DND-41 (cell line): ENCODE measurements at regions not wholly inside any gene's neighbourhood (a gene's known extent, or its start where the extent isn't known, plus 50 kb on each side); places are given as distances from the start of the nearest gene placed in this dataset.

ENCODE experiments used
- ATAC-seq: fragments of 200-7000 bp; cut with Tn5 transposase; 3 replicates; pipeline ENCODE4 v1.9.1; 2021; ENCODE audit warnings: low read depth; ENCODE audit not compliant: insufficient read depth
- DNase-seq: peaks from one replicate; pipeline ENCODE4 v3.0.0-alpha.2; 2020
- H2AFZ ChIP-seq: 2 replicates; pipeline ENCODE4 v1.6.0; 2012; ENCODE audit warnings: low read depth, low read length
- H3K27ac ChIP-seq: 2 replicates; pipeline ENCODE4 v1.5.1; 2012; ENCODE audit warnings: low read length, inconsistent platforms
- H3K27me3 ChIP-seq: fragments of 200-600 bp; sonication (generic); 2 replicates; pipeline ENCODE4 v1.6.0; 2012; ENCODE audit warnings: low read length, mild to moderate bottlenecking, inconsistent platforms; ENCODE audit not compliant: insufficient read depth, poor library complexity
- H3K36me3 ChIP-seq: 2 replicates; pipeline ENCODE4 v1.5.1; 2012; ENCODE audit warnings: low read length, inconsistent platforms; ENCODE audit not compliant: insufficient read depth
- H3K4me1 ChIP-seq: 2 replicates; pipeline ENCODE4 v1.5.1; 2012; ENCODE audit warnings: mild to moderate bottlenecking, low read length; ENCODE audit not compliant: insufficient read depth
- H3K4me2 ChIP-seq: 2 replicates; pipeline ENCODE4 v1.6.0; 2012; ENCODE audit warnings: mild to moderate bottlenecking, moderate library complexity, low read length, inconsistent platforms; ENCODE audit not compliant: insufficient read depth
- H3K4me3 ChIP-seq, 2 experiments: fragments of 200-600 bp in 1 of 2; shearing (Covaris generic) in 1 of 2; 2 replicates each; pipeline ENCODE4 v1.5.1; 2012 to 2016; ENCODE audit warnings: inconsistent platforms in 2 of 2, low read length in 2 of 2, mild to moderate bottlenecking in 2 of 2, low read depth in 1 of 2, moderate library complexity in 1 of 2
- H3K79me2 ChIP-seq: 2 replicates; pipeline ENCODE4 v1.6.0; 2012; ENCODE audit warnings: low read length, inconsistent platforms; ENCODE audit not compliant: insufficient read depth
- H3K9ac ChIP-seq: 2 replicates; pipeline ENCODE4 v1.6.0; 2012; ENCODE audit warnings: low read depth, mild to moderate bottlenecking, inconsistent platforms, low read length, moderate library complexity
- H3K9me3 ChIP-seq: 2 replicates; pipeline ENCODE4 v1.5.1; 2012; ENCODE audit warnings: low read length, moderate library complexity, mild to moderate bottlenecking, inconsistent platforms; ENCODE audit not compliant: insufficient read depth, severe bottlenecking
- H4K20me1 ChIP-seq: 2 replicates; pipeline ENCODE4 v1.6.0; 2012; ENCODE audit warnings: low read length; ENCODE audit not compliant: insufficient read depth
- CTCF ChIP-seq: IDR thresholded peaks from 2 replicates; pipeline ENCODE4 v1.5.1; 2012; ENCODE audit warnings: borderline replicate concordance, low read length, moderate library complexity, mild to moderate bottlenecking; ENCODE audit not compliant: poor library complexity, severe bottlenecking; ENCODE audit errors: extremely low read depth
- EZH2 ChIP-seq: IDR thresholded peaks from 3 replicates; pipeline ENCODE4 v1.6.1; 2012; ENCODE audit warnings: borderline replicate concordance, low read depth, mild to moderate bottlenecking, moderate library complexity, low read length, inconsistent platforms; ENCODE audit not compliant: severe bottlenecking

GRCh38 chr7:126202177-126202576, 1050.6 kb downstream of the GRM8 start:
- Histone ChIP-seq H3K4me2 (no peak overlapping the region), H3K4me3 (no peak overlapping the region), H2AFZ (no peak overlapping the region), H3K9me3 (no peaks in the 10 kb centered on the region), H3K9ac (no peak overlapping the region), H4K20me1 (no peaks in the 10 kb centered on the region), H3K27me3 (no peaks in the 10 kb centered on the region), H3K27ac (no peak overlapping the region), H3K4me1 (no peaks in the 10 kb centered on the region), H3K36me3 (no peaks in the 10 kb centered on the region), H3K79me2 (no peaks in the 10 kb centered on the region)
- ATAC-seq (no peak), DNase-seq (no peak)
- TF ChIP-seq EZH2 (no peak), CTCF (no peak)

- ATAC-seq (no peak), DNase-seq (no peak)
- no peaks in the 10 kb centered on the region for H4K20me1 ChIP-seq
- H3K4me1 ChIP-seq = no peaks in the 10 kb centered on the region
- no peaks in the 10 kb centered on the region for H3K79me2 ChIP-seq
- TF ChIP-seq CTCF = no peak
- TF ChIP-seq EZH2 = no peak
- H3K36me3 ChIP-seq = no peaks in the 10 kb centered on the region
- no peak overlapping the region for H3K4me3 ChIP-seq
- no peak overlapping the region for H2AFZ ChIP-seq
- H3K9me3 ChIP-seq = no peaks in the 10 kb centered on the region
- H3K27ac ChIP-seq = no peak overlapping the region
- H3K4me2 ChIP-seq = no peak overlapping the region
- no peaks in the 10 kb centered on the region for H3K27me3 ChIP-seq
- H3K9ac ChIP-seq = no peak overlapping the region
Measured at GRCh38 chr7:126185959-126186580, 1066.7 kb downstream of the GRM8 start.

- H3K9me3 ChIP-seq = no peaks in the 10 kb centered on the region
- no peak overlapping the region for H2AFZ ChIP-seq
- DNase-seq = no peak
- no peaks in the 10 kb centered on the region for H3K36me3 ChIP-seq
- H4K20me1 ChIP-seq = no peaks in the 10 kb centered on the region
- H3K27me3 ChIP-seq = no peaks in the 10 kb centered on the region
- H3K4me1 ChIP-seq = no peaks in the 10 kb centered on the region
- no peak overlapping the region for H3K4me2 ChIP-seq
- TF ChIP-seq EZH2 (no peak), CTCF (no peak)
- no peak for ATAC-seq
- H3K9ac ChIP-seq = no peak overlapping the region
- no peak overlapping the region for H3K27ac ChIP-seq
- H3K79me2 ChIP-seq = no peaks in the 10 kb centered on the region
- H3K4me3 ChIP-seq = no peak overlapping the region
Measured at GRCh38 chr7:126179916-126180315, 1072.8 kb downstream of the GRM8 start.

- no peak overlapping the region for H3K27ac ChIP-seq
- no peaks in the 10 kb centered on the region for H3K4me1 ChIP-seq
- H3K36me3 ChIP-seq = no peaks in the 10 kb centered on the region
- H3K27me3 ChIP-seq = no peaks in the 10 kb centered on the region
- H3K4me2 ChIP-seq = no peak overlapping the region
- H3K4me3 ChIP-seq = no peak overlapping the region
- no peak for TF ChIP-seq CTCF
- no peak for TF ChIP-seq EZH2
- no peaks in the 10 kb centered on the region for H3K79me2 ChIP-seq
- H3K9ac ChIP-seq = no peak overlapping the region
- ATAC-seq = no peak
- H3K9me3 ChIP-seq = no peaks in the 10 kb centered on the region
- H4K20me1 ChIP-seq = no peaks in the 10 kb centered on the region
- DNase-seq = no peak
- no peak overlapping the region for H2AFZ ChIP-seq
Measured at GRCh38 chr7:126178865-126179264, 1073.9 kb downstream of the GRM8 start.
